ENCODE measurements at regions not wholly inside any gene's neighbourhood (a gene's known extent, or its start where the extent isn't known, plus 50 kb on each side); places are given as distances from the start of the nearest gene placed in this dataset.

- H3K27me3 ChIP-seq (ENCODE audit: control insufficient read depth in 2 of 2, insufficient read depth in 2 of 2, low read length in 2 of 2) = no peaks in the 10 kb centered on the region
- no peak overlapping the region for H2AFZ ChIP-seq (ENCODE audit: low read depth, low read length)
- no peak for ATAC-seq
- H3K36me3 ChIP-seq (ENCODE audit: control insufficient read depth, insufficient read depth, low read length) = no peaks in the 10 kb centered on the region
- intact Hi-C loops (cut with micrococcal nuclease) (no loop called here), in situ Hi-C loops (cut with MboI) (no loop called here)
- H3K9ac ChIP-seq (ENCODE audit: insufficient read depth in 1 of 2, low read depth in 2 of 2, low read length in 2 of 2) = no peak overlapping the region
- CTCF ChIA-PET (ENCODE audit: low intra/inter-chr PET ratio) = no interaction called here
- H3K9me1 ChIP-seq (ENCODE audit: control insufficient read depth, insufficient read depth, low read length) = no peaks in the 10 kb centered on the region
- no peak for TF ChIP-seq NFXL1 (CRISPR knock-in tag; IDR thresholded peaks at IDR 0.05)
- no peak for TF ChIP-seq PKNOX1 (IDR thresholded peaks at IDR 0.05)
- no peak for TF ChIP-seq ZNF347 (CRISPR knock-in tag; IDR thresholded peaks at IDR 0.05; ENCODE audit: low read depth)
- TF ChIP-seq ILK (tag; IDR thresholded peaks at IDR 0.05; ENCODE audit: borderline replicate concordance, low read depth) = no peak
- TF ChIP-seq ZNF143 (CRISPR knock-in tag; IDR thresholded peaks at IDR 0.05) = no peak
- TF ChIP-seq ZNF398 (CRISPR knock-in tag; IDR thresholded peaks at IDR 0.05) = no peak
- no peak for TF ChIP-seq SAFB2 (IDR thresholded peaks at IDR 0.05; ENCODE audit: borderline replicate concordance, low read depth, low read length, severe bottlenecking)
- no peak for TF ChIP-seq DNMT1 (IDR thresholded peaks at IDR 0.05)
- TF ChIP-seq OTX1 (CRISPR knock-in tag; IDR thresholded peaks at IDR 0.05) = no peak
- TF ChIP-seq TAF9B (IDR thresholded peaks at IDR 0.05; ENCODE audit: partially characterized antibody) = no peak
- TF ChIP-seq NELFE (IDR thresholded peaks at IDR 0.05; ENCODE audit: insufficient read depth, insufficient read length) = no peak
- no peak for TF ChIP-seq ZNF121 (CRISPR knock-in tag; conservative IDR thresholded peaks at IDR 0.05)
- no peak for TF ChIP-seq ZNF23 (CRISPR knock-in tag; IDR thresholded peaks at IDR 0.05)
- TF ChIP-seq COPS2 (conservative IDR thresholded peaks at IDR 0.05) = no peak
- no peak for TF ChIP-seq GABPB2 (CRISPR knock-in tag; conservative IDR thresholded peaks at IDR 0.05)
- no peak for TF ChIP-seq HDGF (IDR thresholded peaks at IDR 0.05)
- no peak for TF ChIP-seq TCF15 (CRISPR knock-in tag; IDR thresholded peaks at IDR 0.05)
- no peak for TF ChIP-seq ASH1L (IDR thresholded peaks at IDR 0.05; ENCODE audit: borderline replicate concordance, low read depth, partially characterized antibody)
- no peak for TF ChIP-seq JUN (IDR thresholded peaks at IDR 0.05; ENCODE audit: borderline replicate concordance, low read depth, low read length)
- no peak for TF ChIP-seq JUN (CRISPR knock-in tag; IDR thresholded peaks at IDR 0.05; ENCODE audit: borderline replicate concordance)
- no peak for TF ChIP-seq POLR3G (IDR thresholded peaks at IDR 0.05; ENCODE audit: extremely low read depth, insufficient read length, insufficient replicate concordance)
- no peak overlapping the region for H3K4me2 ChIP-seq (ENCODE audit: insufficient read depth, low read length)
- no peak overlapping the region for H3K4me3 ChIP-seq
- FAIRE-seq = no peak
- POLR2A ChIA-PET = no interaction called here
- DNase-seq (ENCODE audit: extremely low read depth in 1 of 4, low spot score in 3 of 4) = no peak
- no peak overlapping the region for H3K27ac ChIP-seq (ENCODE audit: extremely low read depth, low read depth, low read length)
- no peaks in the 10 kb centered on the region for H4K20me1 ChIP-seq (replicated peaks; ENCODE audit: control insufficient read depth, insufficient read depth, low read length)
- H3K4me1 ChIP-seq (replicated peaks in 1 of 2; ENCODE audit: control insufficient read depth in 2 of 2, insufficient read depth in 2 of 2, low read length in 2 of 2) = no peaks in the 10 kb centered on the region
- no peaks in the 10 kb centered on the region for H3K9me3 ChIP-seq (replicated peaks; ENCODE audit: control insufficient read depth, insufficient read depth, low read depth, low read length)
- BruUV-seq (replicated peaks) = no TSS peak
- H3K79me2 ChIP-seq (ENCODE audit: control insufficient read depth, insufficient read depth, low read length) = no peaks in the 10 kb centered on the region
These were observed 54.1 kb upstream of the NT5E start for GRCh38 chr6:85395746-85396145.

All from K562 (cell line).